ENCODE measurements at regions not wholly inside any gene's neighbourhood (a gene's known extent, or its start where the extent isn't known, plus 50 kb on each side); places are given as distances from the start of the nearest gene placed in this dataset.

- H3K79me2 ChIP-seq (ENCODE audit: low read length): no peaks in the 10 kb centered on the region
- no peak overlapping the region for H3K4me2 ChIP-seq (ENCODE audit: low read length)
- no peak overlapping the region for H3K4me3 ChIP-seq (ENCODE audit: low read length)
- H3K9ac ChIP-seq (ENCODE audit: low read length): no peak overlapping the region
- H3K4me1 ChIP-seq (ENCODE audit: insufficient read depth, low read length): no peaks in the 10 kb centered on the region
- no peaks in the 10 kb centered on the region for H3K9me3 ChIP-seq (ENCODE audit: low read length)
- CTCF ChIA-PET: no interaction called here
- ATAC-seq (peak; percentile 51; the same call in 1 of the 2 replicates), DNase-seq (peak; percentile 50)
- no peaks in the 10 kb centered on the region for H3F3A ChIP-seq (ENCODE audit: low read length, unreplicated experiment)
- intact Hi-C loops (cut with micrococcal nuclease): no loop called here
- H4K20me1 ChIP-seq (ENCODE audit: low read length): no peaks in the 10 kb centered on the region
- H3K27me3 ChIP-seq (ENCODE audit: low read length): no peaks in the 10 kb centered on the region
- no peak overlapping the region for H2AFZ ChIP-seq (ENCODE audit: low read length)
- POLR2A ChIA-PET (ENCODE audit: unreplicated experiment): no interaction called here
- H3K27ac ChIP-seq (ENCODE audit: low read length): no peak overlapping the region
- no peaks in the 10 kb centered on the region for H3K9me2 ChIP-seq (replicated peaks; ENCODE audit: low read length)
- no TSS peak for BruUV-seq (replicated peaks)
- TF ChIP-seq EZH2 (IDR thresholded peaks at IDR 0.05; ENCODE audit: low read length, unreplicated experiment) (no peak), EZH2phosphoT487 (IDR thresholded peaks at IDR 0.05; ENCODE audit: borderline replicate concordance, low read length) (no peak), CTCF (conservative IDR thresholded peaks at IDR 0.05; ENCODE audit: low read depth, low read length) (no peak)
- H3K36me3 ChIP-seq (ENCODE audit: low read depth, low read length): no peaks in the 10 kb centered on the region
Observed at GRCh38 chr13:89627996-89628395, 1719.5 kb upstream of the MIR17HG start.

- CTCF ChIA-PET: no interaction called here
- H3K9me3 ChIP-seq (ENCODE audit: low read length): no peaks in the 10 kb centered on the region
- no peak overlapping the region for H3K27ac ChIP-seq (ENCODE audit: low read length)
- H3K9me2 ChIP-seq (replicated peaks; ENCODE audit: low read length): no peaks in the 10 kb centered on the region
- no peak overlapping the region for H3K9ac ChIP-seq (ENCODE audit: low read length)
- DNase-seq (no peak), ATAC-seq (no peak)
- POLR2A ChIA-PET (ENCODE audit: unreplicated experiment): no interaction called here
- intact Hi-C loops (cut with micrococcal nuclease): no loop called here
- no peaks in the 10 kb centered on the region for H3K36me3 ChIP-seq (ENCODE audit: low read depth, low read length)
- H3K4me3 ChIP-seq (ENCODE audit: low read length): no peak overlapping the region
- H3K79me2 ChIP-seq (ENCODE audit: low read length): no peaks in the 10 kb centered on the region
- no peak overlapping the region for H2AFZ ChIP-seq (ENCODE audit: low read length)
- no peaks in the 10 kb centered on the region for H3F3A ChIP-seq (ENCODE audit: low read length, unreplicated experiment)
- no peaks in the 10 kb centered on the region for H3K27me3 ChIP-seq (ENCODE audit: low read length)
- BruUV-seq (replicated peaks): no TSS peak
- H3K4me1 ChIP-seq (ENCODE audit: insufficient read depth, low read length): no peaks in the 10 kb centered on the region
- H3K4me2 ChIP-seq (ENCODE audit: low read length): no peak overlapping the region
- TF ChIP-seq CTCF (conservative IDR thresholded peaks at IDR 0.05; ENCODE audit: low read depth, low read length): no peak
- TF ChIP-seq EZH2phosphoT487 (IDR thresholded peaks at IDR 0.05; ENCODE audit: borderline replicate concordance, low read length): no peak
- no peak for TF ChIP-seq EZH2 (IDR thresholded peaks at IDR 0.05; ENCODE audit: low read length, unreplicated experiment)
- H4K20me1 ChIP-seq (ENCODE audit: low read length): no peaks in the 10 kb centered on the region
Observed at GRCh38 chr13:89628567-89628966, 1718.9 kb upstream of the MIR17HG start.

- Histone ChIP-seq H3K4me1 (ENCODE audit: insufficient read depth, low read length) (no peaks in the 10 kb centered on the region), H3K9me2 (replicated peaks; ENCODE audit: low read length) (no peaks in the 10 kb centered on the region), H3K4me2 (ENCODE audit: low read length) (no peak overlapping the region), H3F3A (ENCODE audit: low read length, unreplicated experiment) (no peaks in the 10 kb centered on the region), H3K27ac (ENCODE audit: low read length) (no peak overlapping the region), H2AFZ (ENCODE audit: low read length) (no peak overlapping the region), H3K9me3 (ENCODE audit: low read length) (no peaks in the 10 kb centered on the region), H3K79me2 (ENCODE audit: low read length) (no peaks in the 10 kb centered on the region), H3K4me3 (ENCODE audit: low read length) (no peak overlapping the region), H3K27me3 (ENCODE audit: low read length) (no peaks in the 10 kb centered on the region), H3K9ac (ENCODE audit: low read length) (no peak overlapping the region), H3K36me3 (ENCODE audit: low read depth, low read length) (no peaks in the 10 kb centered on the region), H4K20me1 (ENCODE audit: low read length) (no peaks in the 10 kb centered on the region)
- ChIA-PET CTCF (no interaction called here), POLR2A (ENCODE audit: unreplicated experiment) (no interaction called here)
- intact Hi-C loops (cut with micrococcal nuclease): no loop called here
- no peak for ATAC-seq
- BruUV-seq (replicated peaks): no TSS peak
- TF ChIP-seq EZH2 (IDR thresholded peaks at IDR 0.05; ENCODE audit: low read length, unreplicated experiment): no peak
- DNase-seq: no peak
Observed at GRCh38 chr13:89650226-89650625, 1697.3 kb upstream of the MIR17HG start.
